ENCODE measurements at regions not wholly inside any gene's neighbourhood (a gene's known extent, or its start where the extent isn't known, plus 50 kb on each side); places are given as distances from the start of the nearest gene placed in this dataset.

DNA sequence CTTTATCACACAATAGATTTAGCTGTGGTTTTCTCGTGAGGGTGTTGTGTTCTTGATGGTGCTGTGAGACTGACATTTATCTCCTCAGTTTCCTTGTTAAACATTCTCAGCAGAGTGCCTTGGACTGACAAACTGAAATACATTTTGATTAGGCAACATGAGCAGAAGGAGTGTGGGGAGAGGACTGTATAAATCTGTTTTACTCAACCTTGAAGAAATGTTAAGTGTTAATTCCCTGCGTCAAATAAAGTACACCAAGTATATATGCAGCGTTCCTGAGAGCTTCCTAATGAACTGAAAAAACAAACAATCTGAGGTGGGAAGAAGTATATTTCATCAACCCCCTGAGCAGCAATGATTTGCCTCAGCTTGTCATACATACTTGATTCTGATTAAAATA lies 540.3 kb upstream of the B3GALT2 start:
- intact Hi-C loops (cut with micrococcal nuclease) (no loop called here), in situ Hi-C loops (cut with MboI) (no loop called here)
- Histone ChIP-seq H3K4me1 (replicated peaks in 1 of 2; ENCODE audit: control insufficient read depth in 2 of 2, insufficient read depth in 2 of 2, low read length in 2 of 2) (no peaks in the 10 kb centered on the region), H3K9me3 (replicated peaks; ENCODE audit: control insufficient read depth, insufficient read depth, low read depth, low read length) (no peaks in the 10 kb centered on the region; the same call in 1 of the 2 replicates), H3K79me2 (ENCODE audit: control insufficient read depth, insufficient read depth, low read length) (no peaks in the 10 kb centered on the region), H2AFZ (ENCODE audit: low read depth, low read length) (no peak overlapping the region), H3K4me2 (ENCODE audit: insufficient read depth, low read length) (no peak overlapping the region), H4K20me1 (replicated peaks; ENCODE audit: control insufficient read depth, insufficient read depth, low read length) (no peaks in the 10 kb centered on the region), H3K4me3 (no peak overlapping the region), H3K27ac (ENCODE audit: extremely low read depth, low read depth, low read length) (no peak overlapping the region), H3K9me1 (ENCODE audit: control insufficient read depth, insufficient read depth, low read length) (no peaks in the 10 kb centered on the region), H3K9ac (ENCODE audit: insufficient read depth in 1 of 2, low read depth in 2 of 2, low read length in 2 of 2) (no peak overlapping the region), H3K36me3 (ENCODE audit: control insufficient read depth, insufficient read depth, low read length) (no peaks in the 10 kb centered on the region), H3K27me3 (ENCODE audit: control insufficient read depth in 2 of 2, insufficient read depth in 2 of 2, low read length in 2 of 2) (no peaks in the 10 kb centered on the region)
- BruUV-seq (replicated peaks) = no TSS peak
- ChIA-PET CTCF (ENCODE audit: low intra/inter-chr PET ratio) (no interaction called here), POLR2A (no interaction called here)
- no peak for FAIRE-seq
- WGBS (ENCODE audit: insufficient coverage, low coverage, missing lambda C conversion rate) = 0% methylated on average over 3 of the region's 3 CpGs
- no peak for TF ChIP-seq HNRNPK (IDR thresholded peaks at IDR 0.05; ENCODE audit: low read depth, low read length, poor library complexity, severe bottlenecking)
- TF ChIP-seq ELF2 (CRISPR knock-in tag; IDR thresholded peaks at IDR 0.05) = no peak
- TF ChIP-seq HOXB6 (CRISPR knock-in tag; IDR thresholded peaks at IDR 0.05; ENCODE audit: borderline replicate concordance) = no peak
- TF ChIP-seq ATF1 (CRISPR knock-in tag; IDR thresholded peaks at IDR 0.05) = no peak
- no peak for TF ChIP-seq ATF1 (tag; IDR thresholded peaks at IDR 0.05)
- no peak for TF ChIP-seq ZNF609 (CRISPR knock-in tag; IDR thresholded peaks at IDR 0.05; ENCODE audit: borderline replicate concordance)
- TF ChIP-seq FOXJ2 (tag; IDR thresholded peaks at IDR 0.05) = no peak
- ATAC-seq = no peak
- DNase-seq (ENCODE audit: extremely low read depth in 1 of 4, low spot score in 3 of 4) = no peak

All from K562 (cell line).